ENCODE measurements at regions not wholly inside any gene's neighbourhood (a gene's known extent, or its start where the extent isn't known, plus 50 kb on each side); places are given as distances from the start of the nearest gene placed in this dataset.

- TF ChIP-seq POLR2A (IDR thresholded peaks at IDR 0.05) (no peak), CTCF (IDR thresholded peaks at IDR 0.05) (peak in 4 of 12 donors; percentile 10 to 29 (median 21))
Observed at GRCh38 chr9:38263532-38263931, 129.0 kb upstream of the ALDH1B1 start.
